HepG2 (cell line): ENCODE measurements at regions not wholly inside any gene's neighbourhood (a gene's known extent, or its start where the extent isn't known, plus 50 kb on each side); places are given as distances from the start of the nearest gene placed in this dataset.

ENCODE experiments used
- ATAC-seq: fragments of 200-7000 bp; cut with Tn5 transposase; 3 replicates; pipeline ENCODE4 v1.9.1; 2020; ENCODE audit warnings: mild to moderate bottlenecking, moderate library complexity
- BruUV-seq: library from RNA; stranded (reverse); fragments of 400-500 nt; replicated peaks from 2 replicates; lab custom pipeline; 2021; lab: Mats Ljungman, UMichigan
- CTCF ChIA-PET: fragments of 300-600 bp; formaldehyde crosslinking; extraction: SDS; loops from one replicate; lab custom pipeline; 2021; ENCODE audit warnings: low total read pairs, inconsistent platforms, low intra/inter-chr PET ratio; lab: Yijun Ruan, JAX
- POLR2A ChIA-PET: fragments of 350-600 bp; sonication (Branson Sonifier 250); formaldehyde crosslinking; loops from one replicate; lab custom pipeline; 2020; ENCODE audit warnings: antibody characterized with exemption, inconsistent platforms; lab: Yijun Ruan, JAX
- DNase-seq: peaks from one replicate; pipeline ENCODE4 v3.0.0-alpha.2; 2015; ENCODE audit warnings: low spot score
- FAIRE-seq: peaks from 3 replicates; lab custom pipeline; 2011; peaks lifted over from hg19 to GRCh38; lab: Jason Lieb, UNC
- H2AFZ ChIP-seq: one replicate; pipeline ENCODE4 v1.6.1; 2011; ENCODE audit warnings: low read length, inconsistent platforms
- H3K27ac ChIP-seq: fragments of 300-600 bp; 3 replicates; pipeline ENCODE4 v1.8.0; 2011; ENCODE audit warnings: mixed run types, mild to moderate bottlenecking, mixed read lengths, low read length, inconsistent platforms; ENCODE audit not compliant: insufficient read depth; ENCODE audit errors: extremely low read length
- H3K27me3 ChIP-seq, 2 experiments: fragments of 200-600 bp in 1 of 2; 2 replicates in 1 of 2; 3 replicates in 1 of 2; pipeline versions ENCODE4 v1.6.0 to v1.8.0; 2011; ENCODE audit warnings: low read length in 2 of 2, mild to moderate bottlenecking in 2 of 2, moderate library complexity in 2 of 2, inconsistent platforms in 1 of 2; ENCODE audit not compliant: insufficient read depth in 2 of 2, control insufficient read depth in 1 of 2
- H3K36me3 ChIP-seq, 2 experiments: fragments of 200-600 bp in 1 of 2; replicated peaks in 1 of 2; 2 replicates in 1 of 2; 3 replicates in 1 of 2; pipeline versions ENCODE4 v1.5.1 to v1.8.0; 2011; ENCODE audit warnings: low read length in 2 of 2, inconsistent platforms in 1 of 2; ENCODE audit not compliant: insufficient read depth in 2 of 2, control insufficient read depth in 1 of 2
- H3K4me1 ChIP-seq: 2 replicates; pipeline ENCODE4 v1.5.1; 2012; ENCODE audit warnings: low read length, inconsistent platforms; ENCODE audit not compliant: insufficient read depth
- H3K4me2 ChIP-seq: 2 replicates; pipeline ENCODE4 v1.6.0; 2011; ENCODE audit warnings: low read depth, low read length, inconsistent platforms
- H3K4me3 ChIP-seq, 3 experiments: fragments of 200-600 bp in 1 of 3; sonication (generic), shearing (Covaris generic) in 1 of 3; replicated peaks in 1 of 3; 2 replicates each; pipeline ENCODE4 v1.5.1; 2011 to 2016; ENCODE audit warnings: low read length in 3 of 3, inconsistent platforms in 2 of 3, low read depth in 2 of 3, mild to moderate bottlenecking in 2 of 3, control low read depth in 1 of 3, mixed read lengths in 1 of 3; ENCODE audit not compliant: insufficient read depth in 1 of 3
- H3K79me2 ChIP-seq: one replicate; pipeline ENCODE4 v1.6.1; 2011; ENCODE audit warnings: low read length, inconsistent platforms; ENCODE audit not compliant: insufficient read depth
- H3K9ac ChIP-seq: 2 replicates; pipeline ENCODE4 v1.6.0; 2011; ENCODE audit warnings: mild to moderate bottlenecking, low read depth, low read length, inconsistent platforms; ENCODE audit not compliant: insufficient read depth
- H3K9me3 ChIP-seq: 2 replicates; pipeline ENCODE4 v1.5.1; 2012; ENCODE audit warnings: mild to moderate bottlenecking, low read length
- H4K20me1 ChIP-seq: 2 replicates; pipeline ENCODE4 v1.6.0; 2011; ENCODE audit warnings: inconsistent platforms, mild to moderate bottlenecking, low read length, moderate library complexity; ENCODE audit not compliant: insufficient read depth
- ASH2L ChIP-seq: fragments of 300-600, 200-600 bp; sonication (generic); IDR thresholded peaks from 2 replicates; pipeline ENCODE4 v1.7.0; 2017; ENCODE audit warnings: low read depth, mild to moderate bottlenecking, moderate library complexity, mixed read lengths, low read length; ENCODE audit not compliant: insufficient read length
- CREB1 ChIP-seq, 2 experiments: fragments of 450-650 bp in 1 of 2; IDR thresholded peaks; 2 replicates each; pipeline ENCODE4 v1.6.1; 2016 to 2017; ENCODE audit warnings: control low read depth in 1 of 2, mild to moderate bottlenecking in 1 of 2, missing compliant biosample characterization in 1 of 2, missing genetic modification characterization in 1 of 2
- E2F1 ChIP-seq: sonication (generic); formaldehyde crosslinking; IDR thresholded peaks from 2 replicates; pipeline ENCODE4 v1.5.0; 2020; ENCODE audit warnings: missing genetic modification reagents
- GMEB1 ChIP-seq: sonication (generic); formaldehyde crosslinking; IDR thresholded peaks from 2 replicates; pipeline ENCODE4 v1.5.1; 2020; ENCODE audit warnings: missing genetic modification reagents, mild to moderate bottlenecking, borderline replicate concordance
- MAFF ChIP-seq: IDR thresholded peaks from 2 replicates; pipeline ENCODE4 v1.6.1; 2011; ENCODE audit warnings: low read depth, low read length, improper control_type of control experiment
- MAFK ChIP-seq, 2 experiments: IDR thresholded peaks in 1 of 2; conservative IDR thresholded peaks in 1 of 2; 2 replicates each; pipeline ENCODE4 v1.6.1; 2011; ENCODE audit warnings: improper control_type of control experiment in 2 of 2, low read length in 2 of 2
- NCOA2 ChIP-seq: sonication (generic); formaldehyde crosslinking; IDR thresholded peaks from 2 replicates; pipeline ENCODE4 v1.8.0; 2022; ENCODE audit warnings: inconsistent platforms
- TAF1 ChIP-seq: sonication (generic); formaldehyde crosslinking; IDR thresholded peaks from 2 replicates; pipeline ENCODE4 v1.4.0; 2020; ENCODE audit warnings: missing genetic modification reagents
- TFAP4 ChIP-seq: sonication (generic); IDR thresholded peaks from 2 replicates; pipeline ENCODE4 v1.6.1; 2016; ENCODE audit warnings: low read depth, borderline replicate concordance
- ZBTB10 ChIP-seq: sonication (generic); formaldehyde crosslinking; IDR thresholded peaks from 2 replicates; pipeline ENCODE4 v1.4.0; 2020; ENCODE audit warnings: missing genetic modification reagents, borderline replicate concordance
- ZBTB33 ChIP-seq: sonication (generic); formaldehyde crosslinking; IDR thresholded peaks from 2 replicates; pipeline ENCODE4 v1.4.0; 2020; ENCODE audit warnings: missing genetic modification reagents
- ZBTB44 ChIP-seq: sonication (generic); formaldehyde crosslinking; IDR thresholded peaks from 2 replicates; pipeline ENCODE4 v1.4.0; 2020; ENCODE audit warnings: missing genetic modification reagents
- ZNF576 ChIP-seq: sonication (generic); formaldehyde crosslinking; IDR thresholded peaks from 2 replicates; pipeline ENCODE4 v1.4.0; 2020; ENCODE audit warnings: mild to moderate bottlenecking, missing genetic modification reagents
- WGBS: methylation state at CpG from one replicate; pipeline ENCODE4 v1.1.6; 2017; ENCODE audit warnings: low lambda C conversion rate; 5-methylcytosine and 5-hydroxymethylcytosine counted together
- in situ Hi-C: cut with HindIII; loops from 2 replicates; pipeline ENCODE4 v1.10.0; 2017; ENCODE audit warnings: low pct_unique_long_range_greater_than_20kb; ENCODE audit not compliant: extremely low pct_ligation_motif_present
- intact Hi-C: fragments of 100-400 bp; cut with micrococcal nuclease; formaldehyde crosslinking; loops from one replicate; pipeline ENCODE4 v1.10.0; 2022; ENCODE audit not compliant: unreplicated experiment

GRCh38 chr5:159725475-159725874 lies 190.8 kb upstream of the ADRA1B start:
- POLR2A ChIA-PET, result no interaction called here

More at GRCh38 chr5:159725475-159725874, 190.8 kb upstream of the ADRA1B start:
- CTCF ChIA-PET, result no interaction called here
- no peak for DNase-seq
- in situ Hi-C loops, result no loop called here
- no peaks in the 10 kb centered on the region for H3K9me3 ChIP-seq
- no peaks in the 10 kb centered on the region for H3K79me2 ChIP-seq
- WGBS, result 9% methylated on average over 4 of the region's 4 CpGs
- no peaks in the 10 kb centered on the region for H3K27me3 ChIP-seq
- intact Hi-C loops, result no loop called here
- TF ChIP-seq TAF1 (no peak), E2F1 (CRISPR knock-in tag) (no peak), ZBTB44 (CRISPR knock-in tag) (no peak), GMEB1 (CRISPR knock-in tag) (no peak), ZNF576 (CRISPR knock-in tag) (no peak), MAFF (peak; percentile 40; the same call in 1 of the 2 replicates), CREB1 (IDR thresholded peaks at IDR 0.05) (no peak), CREB1 (CRISPR knock-in tag; IDR thresholded peaks at IDR 0.05) (no peak), NCOA2 (CRISPR knock-in tag) (no peak), ZBTB10 (CRISPR knock-in tag) (no peak), ZBTB33 (no peak), ASH2L (no peak), MAFK (conservative IDR thresholded peaks at IDR 0.05 in 1 of 2, IDR thresholded peaks at IDR 0.05 in 1 of 2; ENCODE audit: low read length in 2 of 2) (peak; percentile 35 to 70; a peak in 2 of 4 replicates), TFAP4 (no peak)
- no peaks in the 10 kb centered on the region for H3K36me3 ChIP-seq
- BruUV-seq, result no TSS peak
- ATAC-seq, result no peak
- H3K4me2 ChIP-seq, result no peak overlapping the region
- H3K27ac ChIP-seq, result no peak overlapping the region
- no peak for FAIRE-seq
- H3K4me3 ChIP-seq, result no peak overlapping the region
- no peaks in the 10 kb centered on the region for H3K4me1 ChIP-seq
- no peaks in the 10 kb centered on the region for H4K20me1 ChIP-seq
- H2AFZ ChIP-seq, result no peak overlapping the region
- no peak overlapping the region for H3K9ac ChIP-seq
